Epithelial cell of esophagus (primary cell): ENCODE measurements at regions not wholly inside any gene's neighbourhood (a gene's known extent, or its start where the extent isn't known, plus 50 kb on each side); places are given as distances from the start of the nearest gene placed in this dataset.

Source experiments
- DNase-seq: peaks from one replicate; pipeline ENCODE4 v3.0.0; 2010; ENCODE audit warnings: low read depth
- H3K4me3 ChIP-seq: 2 replicates; pipeline ENCODE4 v1.5.1; 2011; ENCODE audit warnings: mild to moderate bottlenecking, low read length, control low read depth
- CTCF ChIP-seq: IDR thresholded peaks from 2 replicates; pipeline ENCODE4 v1.5.1; 2011; ENCODE audit warnings: low read depth, mild to moderate bottlenecking, low read length, control low read depth, inconsistent platforms; ENCODE audit not compliant: insufficient read depth; ENCODE audit errors: missing control alignments

- no peak for TF ChIP-seq CTCF
- peak; percentile 78 for DNase-seq
- no peak overlapping the region for H3K4me3 ChIP-seq
Measured at GRCh38 chr4:179624768-179625181, 2182.5 kb upstream of the AGA start.

- no peak overlapping the region for H3K4me3 ChIP-seq
- DNase-seq, result peak; percentile 67
- no peak for TF ChIP-seq CTCF
Measured at GRCh38 chr4:179625406-179625805, 2183.2 kb upstream of the AGA start.

- DNase-seq, result no peak
- TF ChIP-seq CTCF, result no peak
- H3K4me3 ChIP-seq, result no peak overlapping the region
Measured at GRCh38 chr4:179626687-179627086, 2184.4 kb upstream of the AGA start.

GRCh38 chr4:179631321-179631720, 2189.1 kb upstream of the AGA start:
- DNase-seq, result peak; percentile 8
- H3K4me3 ChIP-seq, result no peak overlapping the region
- TF ChIP-seq CTCF, result no peak

- no peak for DNase-seq
- H3K4me3 ChIP-seq, result no peak overlapping the region
- no peak for TF ChIP-seq CTCF
Measured at GRCh38 chr4:179634862-179635261, 2192.6 kb upstream of the AGA start.

GRCh38 chr4:179662522-179662921, 2220.3 kb upstream of the AGA start:
- H3K4me3 ChIP-seq, result no peak overlapping the region
- DNase-seq, result no peak
- TF ChIP-seq CTCF, result no peak

GRCh38 chr4:179663641-179664429, 2221.6 kb upstream of the AGA start:
- H3K4me3 ChIP-seq, result no peak overlapping the region
- no peak for DNase-seq
- TF ChIP-seq CTCF, result no peak
